AG20443 (cell line): ENCODE measurements at regions not wholly inside any gene's neighbourhood (a gene's known extent, or its start where the extent isn't known, plus 50 kb on each side); places are given as distances from the start of the nearest gene placed in this dataset.
"Not testable (repeated sequence)": the region's sequence is repeated elsewhere in the genome, so short reads cannot be mapped to it uniquely, and the experiment has no call there.

ENCODE experiments used
- DNase-seq: peaks from one replicate; pipeline ENCODE4 v3.0.0; 2012; ENCODE audit warnings: low spot score, mixed read lengths

- DNase-seq, result no peak
Observed at GRCh38 chr10:65793738-65794425, 1132.0 kb upstream of the LRRTM3 start.

GRCh38 chr10:65794861-65795260, 1131.0 kb upstream of the LRRTM3 start:
- DNase-seq, result not testable (repeated sequence)

GRCh38 chr10:65796472-65796871, 1129.4 kb upstream of the LRRTM3 start:
- no peak for DNase-seq

GRCh38 chr10:65798133-65798532, 1127.7 kb upstream of the LRRTM3 start:
- DNase-seq, result no peak

GRCh38 chr10:65802391-65802790, 1123.4 kb upstream of the LRRTM3 start:
- no peak for DNase-seq

- no peak for DNase-seq
Observed at GRCh38 chr10:65805511-65805910, 1120.3 kb upstream of the LRRTM3 start.

- no peak for DNase-seq
Observed at GRCh38 chr10:65805993-65806392, 1119.8 kb upstream of the LRRTM3 start.

- DNase-seq, result no peak
Observed at GRCh38 chr10:65808687-65809333, 1117.0 kb upstream of the LRRTM3 start.

- DNase-seq, result no peak
Observed at GRCh38 chr10:65811931-65812525, 1113.8 kb upstream of the LRRTM3 start.

- DNase-seq, result no peak
Observed at GRCh38 chr10:65816536-65816935, 1109.3 kb upstream of the LRRTM3 start.

- no peak for DNase-seq
Observed at GRCh38 chr10:65818990-65819389, 1106.8 kb upstream of the LRRTM3 start.

GRCh38 chr10:65827359-65827758, 1098.5 kb upstream of the LRRTM3 start:
- no peak for DNase-seq

- DNase-seq, result no peak
Observed at GRCh38 chr10:65838811-65839210, 1087.0 kb upstream of the LRRTM3 start.

GRCh38 chr10:65843203-65843602, 1082.6 kb upstream of the LRRTM3 start:
- DNase-seq, result no peak

GRCh38 chr10:65845916-65846315, 1079.9 kb upstream of the LRRTM3 start:
- no peak for DNase-seq

- DNase-seq, result no peak
Observed at GRCh38 chr10:65846541-65846940, 1079.3 kb upstream of the LRRTM3 start.

- DNase-seq, result no peak
Observed at GRCh38 chr10:65846949-65847348, 1078.9 kb upstream of the LRRTM3 start.

GRCh38 chr10:65847436-65848230, 1078.2 kb upstream of the LRRTM3 start:
- no peak for DNase-seq

- DNase-seq, result no peak
Observed at GRCh38 chr10:65858841-65859240, 1067.0 kb upstream of the LRRTM3 start.

- DNase-seq, result no peak
Observed at GRCh38 chr10:65861249-65861648, 1064.6 kb upstream of the LRRTM3 start.
